Renal cortical epithelial cell (primary cell): ENCODE measurements at regions not wholly inside any gene's neighbourhood (a gene's known extent, or its start where the extent isn't known, plus 50 kb on each side); places are given as distances from the start of the nearest gene placed in this dataset.
"Not testable (repeated sequence)": the region's sequence is repeated elsewhere in the genome, so short reads cannot be mapped to it uniquely, and the experiment has no call there.

ENCODE experiments used
- DNase-seq: peaks from one replicate; pipeline ENCODE4 v3.0.0-alpha.2; 2011; ENCODE audit warnings: low read depth

DNA sequence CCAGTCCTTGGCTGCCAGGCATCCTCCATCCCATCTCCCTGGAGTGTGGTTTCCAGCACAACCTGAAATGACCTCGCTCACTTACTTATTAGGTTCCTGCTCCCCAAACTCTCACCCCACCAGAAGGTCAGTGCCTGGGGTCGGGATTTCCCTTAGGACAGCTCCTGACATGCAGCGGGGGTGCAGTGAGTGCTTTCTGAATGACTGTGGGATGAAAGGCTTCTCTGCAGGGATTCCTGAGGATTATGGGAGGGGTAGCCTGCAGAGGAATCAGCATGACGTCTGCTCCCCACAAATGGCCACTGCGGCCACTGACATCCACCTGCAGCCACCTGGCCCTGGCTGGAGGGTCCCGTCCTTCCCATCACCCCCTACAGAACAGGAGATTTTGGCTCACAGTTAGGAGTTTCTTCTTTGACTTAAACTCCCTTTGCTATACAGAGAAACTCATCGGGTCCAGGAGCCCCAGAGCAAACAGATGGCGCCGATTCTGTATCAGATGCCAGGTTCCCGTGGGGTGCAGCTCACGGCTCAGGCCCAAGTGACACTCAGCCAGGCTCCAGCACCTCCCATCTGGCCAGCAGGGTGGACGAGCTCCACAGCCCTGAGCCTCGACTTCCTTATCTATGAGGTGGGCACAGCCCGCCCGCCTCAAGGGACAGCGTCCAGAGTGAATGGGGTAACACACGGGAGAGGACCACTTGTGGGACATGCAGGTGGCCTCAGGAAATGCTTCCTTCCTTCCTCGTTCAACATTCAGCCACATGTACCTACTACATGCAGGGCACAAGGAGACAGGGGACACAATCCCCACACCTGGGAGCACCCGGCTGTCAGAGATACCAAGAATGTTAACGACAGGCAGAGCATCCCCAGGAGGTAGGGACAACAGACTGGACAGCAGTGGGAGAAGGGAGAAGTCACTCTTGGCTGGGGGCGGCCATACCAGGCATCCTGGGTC is 69.8 kb downstream of the RMI2 start:
- no peak for DNase-seq

DNA sequence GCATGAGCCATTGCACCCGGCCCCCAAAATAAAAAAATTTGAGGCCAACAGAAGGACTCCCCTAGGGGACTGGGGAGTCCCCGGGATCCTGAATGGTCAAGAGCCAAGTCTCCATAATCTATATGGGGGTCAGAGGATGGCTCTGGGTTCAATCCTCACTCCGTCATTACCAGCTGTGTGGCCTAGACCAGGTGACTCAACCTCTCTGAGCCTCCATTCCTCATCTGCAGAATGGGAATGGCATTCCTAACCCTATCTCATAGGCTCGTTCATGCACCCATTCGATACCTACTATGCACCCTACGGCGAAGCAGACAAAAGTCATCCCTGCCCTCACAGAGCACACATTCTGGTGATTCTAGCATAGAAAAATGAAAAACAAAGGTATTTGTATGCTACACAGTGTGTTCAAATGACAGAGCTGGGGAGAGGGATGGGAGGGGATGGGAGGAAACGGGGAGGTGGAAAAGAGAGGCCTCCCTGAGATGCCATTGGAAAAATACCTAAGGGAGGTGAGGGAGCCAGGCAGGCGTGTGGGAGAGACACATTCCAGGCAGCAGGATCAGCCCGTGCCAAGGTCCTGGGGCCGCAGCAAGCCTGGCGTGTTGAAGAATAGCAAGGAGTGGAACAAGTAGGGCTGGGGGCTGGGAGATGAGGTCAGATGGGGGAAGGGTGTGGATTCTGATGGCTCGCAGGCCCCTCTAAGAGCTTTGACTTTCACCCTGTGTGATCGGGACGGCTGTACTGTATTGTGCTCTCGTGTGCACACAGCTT is 71.2 kb downstream of the RMI2 start:
- no peak for DNase-seq

- no peak for DNase-seq
Measured at GRCh38 chr16:11417487-11417886, 72.2 kb downstream of the RMI2 start.

- DNase-seq = no peak
Measured at GRCh38 chr16:11418506-11418905, 73.2 kb downstream of the RMI2 start.

DNA sequence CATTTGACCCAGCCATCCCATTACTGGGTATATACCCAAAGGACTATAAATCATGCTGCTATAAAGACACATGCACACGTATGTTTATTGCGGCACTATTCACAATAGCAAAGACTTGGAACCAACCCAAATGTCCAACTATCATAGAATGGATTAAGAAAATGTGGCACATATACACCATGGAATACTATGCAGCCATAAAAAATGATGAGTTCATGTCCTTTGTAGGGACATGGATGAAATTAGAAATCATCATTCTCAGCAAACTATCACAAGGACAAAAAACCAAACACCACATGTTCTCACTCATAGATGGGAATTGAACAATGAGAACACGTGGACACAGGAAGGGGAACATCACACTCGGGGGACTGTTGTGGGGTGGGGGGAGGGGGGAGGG is 74.8 kb downstream of the RMI2 start:
- DNase-seq = not testable (repeated sequence)

GRCh38 chr16:11420895-11421294 is 75.6 kb downstream of the RMI2 start:
- no peak for DNase-seq

DNA sequence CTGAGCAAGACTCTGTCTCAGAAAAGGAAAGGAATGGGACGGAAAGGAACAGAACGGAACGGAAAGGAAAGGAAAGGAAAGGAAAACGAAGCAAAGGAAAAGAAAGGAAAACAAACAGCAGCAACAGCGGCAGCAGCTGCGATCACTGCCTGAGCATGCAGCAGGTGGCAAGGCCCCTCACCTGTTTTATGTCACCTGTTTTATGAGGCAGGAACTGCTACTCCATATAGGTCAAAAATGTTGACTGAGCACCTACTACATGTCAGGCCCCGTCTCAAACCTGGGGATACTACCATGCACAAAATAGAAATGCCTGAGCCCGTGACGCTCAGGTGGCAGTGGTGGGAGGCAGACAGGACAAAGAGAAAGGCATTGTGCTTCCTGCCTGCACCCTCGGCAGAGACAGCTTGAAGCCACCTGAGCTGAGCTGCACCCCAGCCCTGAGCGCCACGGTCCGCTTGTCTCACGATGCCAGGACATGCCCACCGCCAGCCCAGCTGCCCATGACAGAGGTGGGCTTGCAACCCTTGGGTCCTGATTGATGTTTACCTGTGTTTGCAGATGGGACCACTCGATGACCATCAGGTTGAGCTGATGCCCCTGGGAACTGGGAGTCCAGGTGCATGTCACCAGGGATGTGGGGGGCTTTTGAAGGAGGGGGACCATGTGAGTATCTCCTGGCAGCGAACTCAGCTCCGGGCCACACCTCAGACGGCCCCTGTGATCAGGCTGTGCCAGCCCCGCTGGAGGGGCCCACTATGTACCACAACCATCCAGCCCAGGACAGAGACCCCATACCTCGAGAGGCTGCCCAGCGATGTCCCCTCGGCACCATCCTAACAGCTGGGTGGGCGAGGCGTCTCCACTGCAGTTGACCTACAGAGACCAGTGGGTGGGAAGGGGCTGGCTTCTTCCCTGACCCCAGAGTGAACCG is 77.4 kb downstream of the RMI2 start:
- no peak for DNase-seq

DNA sequence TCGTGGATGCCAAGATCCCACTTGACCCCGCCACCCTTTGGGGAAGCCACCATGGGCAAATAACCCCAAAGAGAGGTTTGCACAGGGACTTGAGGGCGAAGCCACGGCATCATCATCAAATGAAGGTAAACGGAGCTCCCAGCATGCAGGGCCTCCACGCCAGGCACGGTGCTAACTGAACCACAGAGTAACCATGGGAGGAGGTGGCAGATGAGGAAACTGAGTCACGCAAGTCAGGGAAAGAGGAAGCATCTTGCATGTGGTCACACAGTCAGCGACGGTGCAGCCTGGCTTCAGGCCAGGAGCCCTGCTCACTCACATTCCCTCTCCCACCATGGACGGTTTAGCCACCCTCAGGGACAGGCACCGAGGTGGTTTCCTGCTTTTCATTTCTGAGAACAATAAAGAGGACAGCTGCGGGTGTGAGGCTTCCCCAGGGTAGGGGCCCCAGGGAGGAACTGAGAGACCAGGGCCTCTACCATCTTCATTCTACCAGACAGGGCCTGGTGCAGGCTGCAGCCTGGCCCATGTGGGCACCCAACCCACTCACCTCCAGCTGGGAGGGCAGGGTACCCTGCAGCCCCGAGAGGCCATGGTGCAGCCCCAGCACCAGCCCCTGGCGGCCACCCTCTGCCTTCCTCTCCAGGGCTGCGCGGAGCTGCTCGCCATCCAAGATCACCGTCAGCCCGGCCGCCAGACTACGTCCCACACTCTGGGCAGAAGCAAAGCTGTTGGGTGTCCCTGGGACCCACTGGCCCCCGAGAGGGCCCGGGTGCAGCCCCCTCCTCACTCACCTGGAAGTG is 78.3 kb downstream of the RMI2 start:
- no peak for DNase-seq

- no peak for DNase-seq
Measured at GRCh38 chr16:11424118-11424460, 78.8 kb downstream of the RMI2 start.

DNA sequence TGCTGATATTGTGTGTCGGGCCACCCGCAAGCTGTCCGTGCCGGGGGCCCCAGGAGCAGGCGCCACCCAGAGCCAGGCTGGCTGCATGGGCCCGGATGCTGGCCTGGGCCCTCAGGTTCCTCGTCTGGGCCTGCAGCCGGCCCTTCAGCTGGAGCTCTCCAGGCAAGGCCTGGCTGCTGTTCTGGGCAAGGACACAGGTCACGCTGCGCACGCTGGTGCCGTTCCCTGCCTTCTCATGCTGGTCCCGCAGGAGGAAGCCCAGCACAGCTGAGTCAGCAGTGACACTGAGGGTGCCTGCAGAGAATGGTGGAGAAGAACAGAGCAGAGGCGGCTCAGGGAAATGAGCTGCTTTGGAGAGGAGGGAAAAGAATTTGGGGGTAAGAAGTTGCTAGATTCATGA is 79.9 kb downstream of the RMI2 start:
- DNase-seq = no peak

GRCh38 chr16:11428623-11428953 is 83.3 kb downstream of the RMI2 start:
- no peak for DNase-seq

DNA sequence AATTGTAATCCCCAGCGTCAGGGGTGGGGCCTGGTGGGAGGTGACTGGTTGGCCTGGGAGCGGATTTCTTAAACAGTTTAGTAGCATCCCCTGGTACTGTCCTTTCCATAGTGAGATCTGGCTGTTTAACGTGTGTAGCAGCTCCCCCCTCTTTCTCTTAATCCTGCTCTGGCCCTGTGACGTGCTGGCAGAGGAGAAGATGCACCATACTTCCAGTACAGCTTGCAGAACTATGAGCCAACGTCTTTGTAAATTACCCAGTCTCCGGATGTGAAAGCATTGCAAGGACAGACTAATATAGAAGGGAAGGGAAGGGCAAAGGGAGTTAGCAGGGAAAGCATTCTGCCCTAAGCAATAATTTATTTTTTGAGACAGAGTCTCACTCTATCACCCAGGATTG is 83.9 kb downstream of the RMI2 start:
- DNase-seq = no peak

- peak; percentile 56 for DNase-seq
Measured at GRCh38 chr16:11429823-11430222, 84.6 kb downstream of the RMI2 start.

- no peak for DNase-seq
Measured at GRCh38 chr16:11430601-11431317, 85.5 kb downstream of the RMI2 start.

DNA sequence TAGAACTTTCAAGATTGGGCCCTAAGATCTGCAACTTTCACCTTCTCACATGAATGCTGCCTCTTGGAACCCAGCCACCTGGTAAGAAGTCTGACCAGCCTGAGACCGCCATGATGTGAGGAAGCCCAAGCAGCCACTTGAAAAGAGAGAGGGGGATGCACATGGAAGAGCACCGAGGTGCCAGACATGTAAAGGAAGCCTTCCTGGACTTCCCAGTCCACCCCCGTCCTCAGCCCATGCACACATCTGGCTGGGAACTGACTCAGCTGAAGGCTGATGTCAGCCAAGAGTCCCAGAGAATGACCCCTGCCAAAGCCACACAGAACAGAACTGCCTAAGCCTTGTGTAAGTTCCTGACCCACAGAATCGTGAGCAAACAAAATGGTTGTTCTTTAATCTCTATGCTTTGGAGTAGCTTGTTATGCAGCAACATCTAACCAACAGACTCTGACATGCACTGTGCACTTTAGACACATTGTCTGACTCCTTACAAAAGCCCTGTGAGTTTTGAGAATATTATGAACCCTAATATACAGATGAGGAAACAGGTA is 86.7 kb downstream of the RMI2 start:
- no peak for DNase-seq

- no peak for DNase-seq
Measured at GRCh38 chr16:11432856-11433395, 87.7 kb downstream of the RMI2 start.

DNA sequence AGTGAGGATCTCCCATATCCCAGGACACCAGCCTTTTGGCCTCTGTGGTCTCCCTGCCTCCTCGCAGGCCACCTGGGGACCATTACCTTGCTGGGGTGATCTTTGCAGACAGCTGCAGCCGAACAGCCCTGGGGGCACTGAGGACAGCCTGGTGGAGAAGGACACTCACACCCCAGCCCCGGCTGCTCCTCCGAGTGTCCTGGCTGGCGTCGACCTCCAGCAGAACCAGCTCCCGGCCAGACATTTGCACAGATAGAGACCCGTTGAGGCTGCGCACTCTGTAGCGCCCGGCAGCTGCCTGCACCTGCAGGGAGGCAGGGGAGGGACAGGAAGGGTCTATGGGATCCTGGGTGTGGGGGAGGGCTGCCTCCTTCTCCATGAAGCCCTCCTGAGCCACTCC is 90.3 kb downstream of the RMI2 start:
- DNase-seq = no peak

DNA sequence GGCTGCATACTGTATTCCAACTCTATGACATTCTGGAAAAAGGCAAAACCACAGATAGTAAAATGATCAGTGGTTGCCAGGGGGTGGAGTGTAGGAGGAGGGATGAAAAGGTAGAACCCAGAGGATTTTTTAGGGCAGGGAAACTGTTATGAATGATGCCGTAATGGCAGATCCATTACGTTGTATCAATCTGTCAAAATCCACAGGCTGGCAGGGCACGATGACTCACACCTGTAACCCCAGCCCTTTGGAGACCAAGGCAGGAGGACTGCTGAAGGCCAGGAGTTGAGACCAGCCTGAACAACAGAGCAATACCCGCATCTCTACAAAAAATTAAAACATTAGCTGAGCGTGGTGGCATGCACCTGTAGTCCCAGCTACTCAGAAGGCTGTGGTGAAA is 91.8 kb downstream of the RMI2 start:
- DNase-seq = no peak

DNA sequence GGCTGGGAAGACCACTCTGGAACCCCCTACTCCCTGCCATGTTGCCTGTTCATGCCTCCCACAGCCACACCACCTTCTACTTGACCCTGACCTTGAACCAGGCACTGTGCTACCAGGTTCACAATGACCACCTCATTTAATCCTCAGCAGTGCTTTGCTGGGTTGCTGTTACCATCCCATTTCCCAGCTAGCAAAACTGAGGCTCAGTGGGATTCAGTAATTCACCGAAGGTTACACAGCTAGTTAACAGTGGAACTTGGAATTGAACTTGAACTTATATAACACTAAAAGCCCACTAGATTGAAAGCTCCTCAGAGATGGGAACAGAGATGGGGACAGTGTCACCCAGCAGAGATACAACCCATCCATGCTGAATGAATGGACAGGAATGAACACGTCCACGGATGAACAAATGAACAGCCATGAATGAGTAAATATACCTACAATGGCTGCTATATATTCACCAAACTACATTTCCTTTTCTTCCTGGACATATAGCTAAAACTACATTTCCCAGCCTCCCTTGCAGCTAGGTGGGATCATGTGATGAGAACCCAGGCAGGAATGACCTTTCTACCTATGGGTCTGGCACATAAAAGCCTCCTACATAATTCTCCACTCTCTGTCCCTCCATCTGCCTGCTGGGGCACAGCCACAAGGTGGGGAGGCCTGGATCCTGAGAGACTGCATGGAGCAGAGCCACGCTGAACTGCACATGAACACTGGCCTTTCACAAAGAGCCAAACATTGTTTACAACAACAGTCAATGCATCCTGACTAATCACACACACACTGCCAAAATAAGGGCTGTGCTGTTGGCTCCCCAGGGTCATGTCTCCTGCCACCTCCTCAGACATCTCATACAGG is 94.8 kb downstream of the RMI2 start:
- DNase-seq = no peak
